ENCODE measurements at regions not wholly inside any gene's neighbourhood (a gene's known extent, or its start where the extent isn't known, plus 50 kb on each side); places are given as distances from the start of the nearest gene placed in this dataset.

GRCh38 chr10:43945094-43945730, 296.5 kb upstream of the ZNF32 start:
- CTCF ChIA-PET, result no interaction called here
- TF ChIP-seq POLR2A (IDR thresholded peaks at IDR 0.05; ENCODE audit: borderline replicate concordance, extremely low read depth, insufficient read depth, insufficient read length), result no peak
- TF ChIP-seq ATF3 (IDR thresholded peaks at IDR 0.05), result no peak
- TF ChIP-seq JUND (IDR thresholded peaks at IDR 0.05), result no peak
- no peak for TF ChIP-seq TCF7L2 (IDR thresholded peaks at IDR 0.05; ENCODE audit: borderline replicate concordance, extremely low read depth, insufficient read depth, insufficient read length)
- TF ChIP-seq YY1 (IDR thresholded peaks at IDR 0.05; ENCODE audit: extremely low read depth, insufficient replicate concordance, low read depth, low read length), result no peak
- TF ChIP-seq ELF1 (IDR thresholded peaks at IDR 0.05; ENCODE audit: borderline replicate concordance, low read depth), result no peak
- no peak for TF ChIP-seq ZNF274 (IDR thresholded peaks at IDR 0.05; ENCODE audit: low read depth, low read length)
- TF ChIP-seq EGR1 (IDR thresholded peaks at IDR 0.05; ENCODE audit: low read depth), result no peak
- TF ChIP-seq CBX3 (IDR thresholded peaks at IDR 0.05; ENCODE audit: low read depth), result no peak
- no peak for TF ChIP-seq FOSL1 (IDR thresholded peaks at IDR 0.05; ENCODE audit: low read depth)
- TF ChIP-seq SIN3A (IDR thresholded peaks at IDR 0.05; ENCODE audit: low read depth), result no peak
- TF ChIP-seq CEBPB (IDR thresholded peaks at IDR 0.05; ENCODE audit: low read depth), result no peak
- TF ChIP-seq ZBTB33 (IDR thresholded peaks at IDR 0.05; ENCODE audit: extremely low read depth, insufficient replicate concordance, low read length), result no peak
- TF ChIP-seq REST (IDR thresholded peaks at IDR 0.05; ENCODE audit: low read depth), result no peak
- no peaks in the 10 kb centered on the region for H3K79me2 ChIP-seq (ENCODE audit: insufficient read depth, low read length)
- H3K9ac ChIP-seq (ENCODE audit: low read length), result no peak overlapping the region
- H3K36me3 ChIP-seq (ENCODE audit: control insufficient read depth in 1 of 2, insufficient read depth in 2 of 2, low read length in 2 of 2), result no peaks in the 10 kb centered on the region
- H3K4me2 ChIP-seq (ENCODE audit: low read length), result no peak overlapping the region
- intact Hi-C loops (cut with micrococcal nuclease), result no loop called here
- no peaks in the 10 kb centered on the region; the same call in 1 of the 2 replicates for H3K27me3 ChIP-seq (ENCODE audit: insufficient read depth, low read length)
- no peaks in the 10 kb centered on the region for H4K20me1 ChIP-seq (ENCODE audit: insufficient read depth)
- BruUV-seq (replicated peaks), result no TSS peak
- no peaks in the 10 kb centered on the region for H3K4me1 ChIP-seq (ENCODE audit: control insufficient read depth in 1 of 2, insufficient read depth in 2 of 2, low read length in 2 of 2)
- POLR2A ChIA-PET, result no interaction called here
- ATAC-seq (no peak), DNase-seq (ENCODE audit: low read depth, low spot score) (no peak)
- no peak overlapping the region for H2AFZ ChIP-seq (ENCODE audit: low read depth, low read length, poor library complexity, severe bottlenecking)
- RAD21 ChIA-PET (ENCODE audit: low non-redundant PET in 1 of 2, low total read pairs in 2 of 2, uncharacterized antibody in 2 of 2, unreplicated experiment in 2 of 2), result no interaction called here
- H3K9me3 ChIP-seq (ENCODE audit: control insufficient read depth in 1 of 2, insufficient read depth in 1 of 2, low read depth in 1 of 2, low read length in 2 of 2), result no peaks in the 10 kb centered on the region
- no peak overlapping the region for H3K4me3 ChIP-seq (replicated peaks in 1 of 2; ENCODE audit: low read depth in 1 of 2, low read length in 2 of 2)
- no peaks in the 10 kb centered on the region for H3K9me2 ChIP-seq (ENCODE audit: insufficient read depth)
- H3K27ac ChIP-seq (ENCODE audit: low read depth, low read length), result no peak overlapping the region

Data from HCT116 (cell line).